GM19043 (cell line): ENCODE measurements at regions not wholly inside any gene's neighbourhood (a gene's known extent, or its start where the extent isn't known, plus 50 kb on each side); places are given as distances from the start of the nearest gene placed in this dataset.
"Not testable (repeated sequence)": the region's sequence is repeated elsewhere in the genome, so short reads cannot be mapped to it uniquely, and the experiment has no call there.

Source experiments
- ATAC-seq: cut with Tn5 transposase; IDR thresholded peaks from one replicate; pipeline ENCODE4 v1.9.1; 2021; ENCODE audit warnings: low read depth; ENCODE audit not compliant: unreplicated experiment

DNA sequence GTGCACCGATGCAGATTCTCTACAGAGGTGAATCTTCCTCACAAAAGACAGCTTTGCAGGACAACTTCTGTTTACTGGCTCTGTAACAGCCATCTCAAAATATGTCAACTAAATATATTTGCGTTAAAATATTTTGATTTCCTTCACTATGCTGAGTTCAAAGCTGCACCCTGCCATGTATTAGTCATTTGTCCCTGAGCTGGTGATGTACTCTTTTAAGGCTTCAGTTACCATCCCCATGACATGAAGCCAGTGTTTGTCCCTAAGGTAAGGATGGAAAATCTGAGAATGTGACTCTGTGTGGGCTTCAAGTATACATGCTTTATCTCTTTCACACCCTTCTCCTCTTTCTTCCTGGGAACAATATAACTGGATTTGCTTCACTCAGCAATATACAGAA is 70.2 kb upstream of the BTG3 start:
- no peak for ATAC-seq

DNA sequence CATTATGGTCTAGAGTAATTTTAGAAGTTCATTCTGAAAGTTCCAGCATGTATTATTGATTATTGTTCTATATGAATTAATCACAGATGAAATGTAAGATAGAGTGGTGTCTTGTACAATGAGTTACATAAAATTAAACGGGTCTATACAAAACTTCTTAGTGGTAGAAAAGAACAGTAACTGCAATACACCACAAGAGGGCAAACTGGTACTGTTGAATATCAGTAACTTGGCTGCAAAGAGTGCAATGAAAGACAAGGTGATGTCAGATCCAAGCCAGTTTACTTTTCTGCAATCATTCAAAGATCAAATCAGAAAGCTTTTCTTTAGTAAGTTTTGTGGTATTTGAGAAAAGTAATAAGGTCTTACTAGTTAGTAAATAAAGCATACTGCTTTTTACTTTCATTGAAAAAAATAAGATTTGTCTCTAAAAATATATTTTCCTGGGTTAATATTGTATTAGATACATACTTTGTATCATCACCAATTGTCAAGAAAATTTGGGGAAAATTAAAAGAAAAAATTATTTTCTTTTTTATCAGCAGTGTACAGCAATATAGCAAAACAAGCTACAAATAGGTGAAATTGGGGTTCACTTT is 66.4 kb upstream of the BTG3 start:
- ATAC-seq: peak; percentile 78

DNA sequence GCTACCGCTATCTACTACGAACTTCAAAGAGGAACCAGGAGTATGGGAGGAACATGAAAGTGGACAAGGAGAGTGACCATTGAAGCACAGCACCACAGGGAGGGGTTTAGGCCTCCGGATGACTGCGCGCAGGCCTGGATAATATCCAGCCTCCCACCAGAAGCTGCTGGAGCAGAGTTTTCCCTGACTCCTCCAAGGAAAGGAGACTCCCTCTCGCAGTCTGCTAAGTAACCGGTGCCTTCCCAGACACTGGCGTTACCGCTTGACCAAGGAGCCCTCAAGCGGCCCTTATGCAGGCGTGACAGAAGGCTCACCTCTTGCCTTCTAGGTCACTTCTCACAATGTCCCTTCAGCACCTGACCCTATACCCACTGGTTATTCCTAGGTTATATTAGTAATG is 64.2 kb upstream of the BTG3 start:
- ATAC-seq: not testable (repeated sequence)

DNA sequence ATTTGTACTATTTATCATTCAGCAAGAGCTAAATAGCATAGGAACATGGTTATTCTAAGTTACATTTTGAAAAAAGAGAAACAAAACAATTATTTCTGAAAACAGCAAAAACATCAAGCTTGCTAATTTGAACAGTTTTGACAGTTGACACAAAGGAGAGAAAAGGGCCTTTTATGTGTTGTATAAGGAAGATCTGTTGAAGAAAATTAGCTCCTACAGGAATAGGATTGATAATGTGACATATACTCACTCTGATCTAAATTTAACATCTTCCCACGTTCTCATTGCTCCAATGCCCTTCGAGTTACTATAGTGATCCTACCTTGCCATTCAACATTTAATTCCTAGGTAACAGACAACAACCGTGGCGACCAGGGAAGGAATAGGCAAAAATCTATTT is 61.4 kb upstream of the BTG3 start:
- no peak for ATAC-seq

DNA sequence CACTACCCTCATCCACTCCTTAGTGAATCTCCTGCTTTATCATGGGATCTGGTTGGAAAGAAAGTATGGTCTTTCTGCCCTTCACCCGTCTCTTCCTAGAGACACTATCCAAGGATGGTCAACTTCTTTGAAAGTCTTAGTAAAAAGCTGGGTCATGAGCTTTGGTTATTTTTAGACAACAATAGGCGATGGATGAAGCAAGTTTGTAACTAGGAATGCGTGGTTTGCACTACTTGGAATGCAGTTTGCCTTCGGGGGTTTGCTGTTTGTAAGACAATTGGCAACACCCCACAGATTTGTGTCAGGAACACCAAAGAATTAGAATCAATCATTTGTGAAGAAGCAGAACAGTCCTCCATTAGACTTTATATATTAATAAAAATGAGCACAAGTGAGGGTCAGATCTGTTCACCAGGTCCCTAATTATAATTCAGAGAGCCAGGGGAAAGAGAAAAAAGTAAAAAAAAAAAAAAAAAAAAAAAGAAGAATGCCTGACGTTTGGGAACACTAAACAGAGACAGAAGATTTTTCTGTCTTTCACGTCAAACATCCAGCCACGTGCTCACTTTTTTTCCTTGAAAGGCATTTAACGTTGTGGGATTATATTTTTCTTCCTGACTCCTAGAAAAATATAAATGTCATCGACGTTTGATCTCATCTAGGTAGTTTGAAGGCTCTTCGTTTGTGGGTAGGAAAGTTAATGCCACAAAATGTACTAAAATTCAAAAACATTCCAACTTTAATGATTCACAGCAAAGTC is 60.7 kb upstream of the BTG3 start:
- no peak for ATAC-seq

DNA sequence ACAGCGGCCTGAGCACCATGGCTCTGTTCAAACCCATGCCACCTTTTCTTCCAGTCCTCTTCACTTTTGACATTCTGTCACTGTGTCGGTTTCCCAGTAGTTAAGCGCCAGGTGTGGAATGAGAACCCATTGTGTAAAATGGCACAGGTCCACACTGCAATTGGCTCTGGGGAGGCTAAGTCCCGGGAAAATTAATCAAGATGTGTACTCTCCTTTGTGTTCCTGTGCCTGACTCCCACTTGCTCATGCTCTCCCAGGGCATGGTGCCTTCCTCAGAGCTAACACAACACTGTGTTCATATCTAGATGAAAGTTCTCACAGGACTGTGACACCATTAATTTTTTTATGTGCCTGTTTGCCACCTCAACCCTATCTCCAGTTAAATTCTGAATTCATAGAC is 59.0 kb upstream of the BTG3 start:
- ATAC-seq: no peak

DNA sequence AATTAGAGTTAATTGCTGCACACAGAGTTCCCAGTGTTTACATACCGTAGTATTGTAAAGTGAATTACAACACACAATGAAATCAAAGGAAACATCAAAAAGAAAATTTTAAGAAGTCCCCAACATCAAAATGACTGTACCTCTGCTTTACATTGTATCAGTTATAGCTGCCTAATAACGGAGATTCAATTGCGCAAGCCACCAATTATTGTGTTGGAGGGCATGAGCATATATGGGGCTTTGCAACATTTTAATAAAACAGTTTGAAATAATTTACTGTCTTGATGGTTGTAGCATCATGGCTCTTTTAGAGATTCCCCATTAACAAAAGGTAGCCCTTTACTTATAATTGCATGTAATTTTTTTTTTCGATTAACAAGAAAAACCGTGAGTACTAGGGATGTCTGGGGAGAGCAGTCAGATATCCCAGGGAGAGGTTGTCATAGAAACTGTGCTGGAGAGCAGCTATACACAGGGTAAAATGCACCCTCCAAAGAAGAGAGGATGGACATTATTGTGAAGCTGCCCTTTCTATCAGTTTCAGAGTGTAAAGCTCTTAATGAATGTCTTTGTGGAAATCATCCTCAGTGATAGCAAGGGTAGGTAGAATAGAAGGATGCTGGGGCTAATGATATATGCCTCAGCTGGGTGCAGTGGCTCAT is 55.9 kb upstream of the BTG3 start:
- no peak for ATAC-seq

DNA sequence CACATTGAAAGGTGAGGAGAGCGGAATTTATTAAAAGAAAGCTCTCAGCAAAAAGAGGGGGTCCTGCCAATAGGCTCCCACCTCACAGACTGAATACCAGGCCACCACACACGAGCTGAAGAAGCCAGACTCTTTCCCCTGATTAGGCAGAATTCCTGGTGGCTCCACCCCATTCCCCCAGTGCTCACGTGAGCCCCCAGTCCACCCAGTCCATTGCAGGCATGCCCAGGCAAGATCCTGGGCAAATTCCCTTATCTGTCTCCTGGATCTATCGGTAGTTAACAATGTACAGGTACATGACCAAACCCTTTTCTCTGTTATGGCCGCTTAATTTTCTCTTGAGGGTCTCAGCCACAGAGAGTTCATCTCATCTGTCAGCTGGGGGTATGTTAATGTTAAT is 54.6 kb upstream of the BTG3 start:
- no peak for ATAC-seq
